ENCODE measurements at regions not wholly inside any gene's neighbourhood (a gene's known extent, or its start where the extent isn't known, plus 50 kb on each side); places are given as distances from the start of the nearest gene placed in this dataset.

GRCh38 chr3:168583977-168584376, 488.3 kb upstream of the GOLIM4 start:
- DNase-seq (ENCODE audit: low read depth) = no peak

- DNase-seq (ENCODE audit: low read depth) = no peak
These were observed 486.8 kb upstream of the GOLIM4 start for GRCh38 chr3:168582503-168582902.

GRCh38 chr3:168581771-168582225, 486.1 kb upstream of the GOLIM4 start:
- DNase-seq (ENCODE audit: low read depth) = no peak

GRCh38 chr3:168579010-168579409, 483.3 kb upstream of the GOLIM4 start:
- DNase-seq (ENCODE audit: low read depth) = no peak

- DNase-seq (ENCODE audit: low read depth) = no peak
These were observed 480.0 kb upstream of the GOLIM4 start for GRCh38 chr3:168575750-168576149.

GRCh38 chr3:168574455-168575158, 478.9 kb upstream of the GOLIM4 start:
- no peak for DNase-seq (ENCODE audit: low read depth)

- no peak for DNase-seq (ENCODE audit: low read depth)
These were observed 474.9 kb upstream of the GOLIM4 start for GRCh38 chr3:168570404-168571155.

- DNase-seq (ENCODE audit: low read depth) = no peak
These were observed 463.1 kb upstream of the GOLIM4 start for GRCh38 chr3:168558728-168559411.

- DNase-seq (ENCODE audit: low read depth) = no peak
These were observed 456.5 kb upstream of the GOLIM4 start for GRCh38 chr3:168552251-168552650.

- no peak for DNase-seq (ENCODE audit: low read depth)
These were observed 453.0 kb upstream of the GOLIM4 start for GRCh38 chr3:168548719-168549118.

GRCh38 chr3:168546707-168547106, 451.0 kb upstream of the GOLIM4 start:
- no peak for DNase-seq (ENCODE audit: low read depth)

GRCh38 chr3:168545591-168545990, 449.9 kb upstream of the GOLIM4 start:
- DNase-seq (ENCODE audit: low read depth) = peak; percentile 18

- DNase-seq (ENCODE audit: low read depth) = no peak
These were observed 448.6 kb upstream of the GOLIM4 start for GRCh38 chr3:168544097-168544957.

- no peak for DNase-seq (ENCODE audit: low read depth)
These were observed 445.0 kb upstream of the GOLIM4 start for GRCh38 chr3:168540726-168541125.

- DNase-seq (ENCODE audit: low read depth) = no peak
These were observed 444.2 kb upstream of the GOLIM4 start for GRCh38 chr3:168539909-168540308.

- DNase-seq (ENCODE audit: low read depth) = no peak
These were observed 439.0 kb upstream of the GOLIM4 start for GRCh38 chr3:168534761-168535160.

- DNase-seq (ENCODE audit: low read depth) = no peak
These were observed 437.9 kb upstream of the GOLIM4 start for GRCh38 chr3:168533600-168533999.

- no peak for DNase-seq (ENCODE audit: low read depth)
These were observed 436.4 kb upstream of the GOLIM4 start for GRCh38 chr3:168532135-168532534.

GRCh38 chr3:168531116-168531515, 435.4 kb upstream of the GOLIM4 start:
- no peak for DNase-seq (ENCODE audit: low read depth)

GRCh38 chr3:168524129-168524528, 428.4 kb upstream of the GOLIM4 start:
- no peak for DNase-seq (ENCODE audit: low read depth)

- DNase-seq (ENCODE audit: low read depth) = no peak
These were observed 421.7 kb upstream of the GOLIM4 start for GRCh38 chr3:168517249-168518071.
